OCI-LY7 (cell line): ENCODE measurements at regions not wholly inside any gene's neighbourhood (a gene's known extent, or its start where the extent isn't known, plus 50 kb on each side); places are given as distances from the start of the nearest gene placed in this dataset.
"Not testable (repeated sequence)": the region's sequence is repeated elsewhere in the genome, so short reads cannot be mapped to it uniquely, and the experiment has no call there.

Experiments used
- BruUV-seq: library from RNA; stranded (reverse); fragments of 400-500 nt; replicated peaks from 2 replicates; lab custom pipeline; 2021; lab: Mats Ljungman, UMichigan
- CTCF ChIA-PET: fragments of 300-600 bp; sonication (Branson Sonifier 250); formaldehyde crosslinking; loops from one replicate; lab custom pipeline; 2022; ENCODE audit warnings: antibody characterized with exemption; ENCODE audit not compliant: unreplicated experiment; lab: Charles Lee
- POLR2A ChIA-PET: fragments of 300-600 bp; sonication (Branson Sonifier 250); formaldehyde crosslinking; loops from one replicate; lab custom pipeline; 2022; ENCODE audit warnings: antibody characterized with exemption; lab: Charles Lee
- DNase-seq: peaks from one replicate; pipeline ENCODE4 v3.0.0-alpha.2; 2015; ENCODE audit warnings: low spot score
- H2AFZ ChIP-seq: fragments of 200-600 bp; sonication (generic), shearing (Covaris generic); 2 replicates; pipeline ENCODE4 v1.6.1; 2014; ENCODE audit warnings: mild to moderate bottlenecking, antibody characterized with exemption, low read length, moderate library complexity
- H3K27ac ChIP-seq: fragments of 200-600 bp; sonication (generic); 2 replicates; pipeline ENCODE4 v1.5.1; 2014; ENCODE audit warnings: mixed run types, low read depth, mild to moderate bottlenecking, moderate library complexity, low read length, inconsistent platforms; ENCODE audit not compliant: poor library complexity, severe bottlenecking
- H3K36me3 ChIP-seq: fragments of 200-600 bp; sonication (generic); 2 replicates; pipeline ENCODE4 v1.6.1; 2014; ENCODE audit warnings: mild to moderate bottlenecking, antibody characterized with exemption, low read length, moderate library complexity, mixed read lengths; ENCODE audit not compliant: insufficient read depth
- H3K4me1 ChIP-seq: fragments of 200-600 bp; sonication (generic); 2 replicates; pipeline ENCODE4 v1.5.1; 2014; ENCODE audit warnings: mild to moderate bottlenecking, low read length; ENCODE audit not compliant: insufficient read depth, poor library complexity, severe bottlenecking
- H3K4me2 ChIP-seq: fragments of 200-600 bp; sonication (generic); 2 replicates; pipeline ENCODE4 v1.6.1; 2014; ENCODE audit warnings: mild to moderate bottlenecking, low read length
- H3K4me3 ChIP-seq: fragments of 200-600 bp; sonication (generic); 2 replicates; pipeline ENCODE4 v1.5.1; 2014; ENCODE audit warnings: mild to moderate bottlenecking, low read depth, low read length; ENCODE audit not compliant: poor library complexity, severe bottlenecking
- H3K79me2 ChIP-seq: fragments of 200-600 bp; sonication (generic); 2 replicates; pipeline ENCODE4 v1.6.1; 2016; ENCODE audit warnings: low read depth, mild to moderate bottlenecking, low read length, moderate library complexity, mixed read lengths; ENCODE audit not compliant: insufficient read depth
- H3K9me2 ChIP-seq: fragments of 200-600 bp; sonication (generic); 2 replicates; pipeline ENCODE4 v1.6.1; 2016; ENCODE audit warnings: mild to moderate bottlenecking, low read length, mixed read lengths; ENCODE audit not compliant: insufficient read depth
- H3K9me3 ChIP-seq: fragments of 200-600 bp; sonication (generic); 2 replicates; pipeline ENCODE4 v1.6.1; 2014; ENCODE audit warnings: mild to moderate bottlenecking, mixed run types, low read length, mixed read lengths
- H4K20me1 ChIP-seq: fragments of 200-600 bp; sonication (generic); 2 replicates; pipeline ENCODE4 v1.6.1; 2014; ENCODE audit warnings: mild to moderate bottlenecking, antibody characterized with exemption, low read length, moderate library complexity, mixed read lengths; ENCODE audit not compliant: insufficient read depth
- EZH2phosphoT487 ChIP-seq: fragments of 200-600 bp; sonication (generic); IDR thresholded peaks from 2 replicates; pipeline ENCODE4 v1.6.1; 2018; ENCODE audit warnings: low read depth, borderline replicate concordance, mild to moderate bottlenecking, mixed run types, antibody characterized with exemption, low read length, moderate library complexity, mixed read lengths
- intact Hi-C: fragments of 100-400 bp; cut with micrococcal nuclease; formaldehyde crosslinking; loops from one replicate; pipeline ENCODE4 v1.10.0; 2022; ENCODE audit not compliant: unreplicated experiment
- TF ChIP-seq, protein P1 (sequence below): fragments of 200-600 bp; sonication (generic); conservative IDR thresholded peaks from 2 replicates; pipeline ENCODE4 v1.5.1; 2014; ENCODE audit warnings: mild to moderate bottlenecking, antibody characterized with exemption, low read length, moderate library complexity, mixed read lengths

DNA sequence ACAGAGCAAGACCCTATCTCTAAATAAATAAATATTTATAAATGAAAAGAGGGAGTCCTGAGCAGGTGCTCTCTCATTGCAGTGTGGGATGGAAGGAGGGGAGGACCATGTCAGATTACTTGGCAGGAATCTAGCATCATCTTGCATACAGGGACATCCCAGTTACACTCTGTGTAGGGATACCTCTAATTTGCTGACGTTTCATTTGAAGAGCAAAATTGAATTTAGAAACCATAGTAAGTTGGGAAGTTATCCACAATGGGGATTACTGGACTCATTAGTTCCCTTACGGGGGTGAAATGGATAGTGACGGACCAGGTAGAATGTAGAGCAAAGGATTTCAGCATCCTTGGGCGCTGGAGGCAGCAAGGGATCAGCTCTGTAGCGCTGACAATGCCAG lies 52.1 kb downstream of the ARHGEF18 start:
- Histone ChIP-seq H3K9me3 (no peaks in the 10 kb centered on the region), H3K27ac (no peak overlapping the region), H3K36me3 (peaks cover 99% of the 10 kb centered on the region), H3K79me2 (peaks cover 78% of the 10 kb centered on the region), H3K4me1 (peaks cover 4% of the 10 kb centered on the region), H3K4me2 (no peak overlapping the region), H3K4me3 (no peak overlapping the region), H2AFZ (no peak overlapping the region), H4K20me1 (no peaks in the 10 kb centered on the region), H3K9me2 (no peaks in the 10 kb centered on the region)
- TF ChIP-seq, protein P1, sequence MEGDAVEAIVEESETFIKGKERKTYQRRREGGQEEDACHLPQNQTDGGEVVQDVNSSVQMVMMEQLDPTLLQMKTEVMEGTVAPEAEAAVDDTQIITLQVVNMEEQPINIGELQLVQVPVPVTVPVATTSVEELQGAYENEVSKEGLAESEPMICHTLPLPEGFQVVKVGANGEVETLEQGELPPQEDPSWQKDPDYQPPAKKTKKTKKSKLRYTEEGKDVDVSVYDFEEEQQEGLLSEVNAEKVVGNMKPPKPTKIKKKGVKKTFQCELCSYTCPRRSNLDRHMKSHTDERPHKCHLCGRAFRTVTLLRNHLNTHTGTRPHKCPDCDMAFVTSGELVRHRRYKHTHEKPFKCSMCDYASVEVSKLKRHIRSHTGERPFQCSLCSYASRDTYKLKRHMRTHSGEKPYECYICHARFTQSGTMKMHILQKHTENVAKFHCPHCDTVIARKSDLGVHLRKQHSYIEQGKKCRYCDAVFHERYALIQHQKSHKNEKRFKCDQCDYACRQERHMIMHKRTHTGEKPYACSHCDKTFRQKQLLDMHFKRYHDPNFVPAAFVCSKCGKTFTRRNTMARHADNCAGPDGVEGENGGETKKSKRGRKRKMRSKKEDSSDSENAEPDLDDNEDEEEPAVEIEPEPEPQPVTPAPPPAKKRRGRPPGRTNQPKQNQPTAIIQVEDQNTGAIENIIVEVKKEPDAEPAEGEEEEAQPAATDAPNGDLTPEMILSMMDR, result no peak
- TF ChIP-seq EZH2phosphoT487, result no peak
- intact Hi-C loops, result no loop called here
- DNase-seq, result no peak
- no TSS peak for BruUV-seq
- ChIA-PET POLR2A (interaction anchor here (0.7 kb wide), 1 partner anchor 17 kb away, joined by 3 read pairs; no protein-coding TSS in a partner anchor), CTCF (no interaction called here)

DNA sequence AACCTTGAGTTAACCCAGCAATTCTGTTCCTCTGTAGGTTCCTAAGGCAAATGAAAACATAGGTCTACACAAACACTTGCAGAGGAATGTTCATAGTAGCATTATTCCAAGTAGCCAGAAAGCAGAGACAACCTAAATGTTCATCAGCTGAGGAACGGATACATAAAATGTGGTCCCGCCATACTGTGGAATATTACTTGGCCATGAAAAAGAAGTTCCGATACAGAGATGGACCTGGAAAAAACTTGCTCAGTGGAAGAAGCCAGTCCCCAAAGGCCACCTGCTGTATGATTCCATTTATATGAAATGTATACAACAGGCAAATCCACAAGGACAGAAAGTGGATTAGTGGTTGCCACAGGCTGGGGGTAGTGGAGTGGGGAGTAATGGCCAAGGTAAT lies 53.0 kb downstream of the ARHGEF18 start:
- H3K4me2 ChIP-seq, result no peak overlapping the region
- no peak overlapping the region for H2AFZ ChIP-seq
- CTCF ChIA-PET, result no interaction called here
- peaks cover 99% of the 10 kb centered on the region for H3K36me3 ChIP-seq
- intact Hi-C loops, result no loop called here
- no peak for TF ChIP-seq EZH2phosphoT487
- TF ChIP-seq, protein P1, result no peak
- POLR2A ChIA-PET, result no interaction called here
- DNase-seq, result no peak
- no peaks in the 10 kb centered on the region for H3K4me1 ChIP-seq
- no peaks in the 10 kb centered on the region for H3K9me3 ChIP-seq
- H3K27ac ChIP-seq, result no peak overlapping the region
- H3K9me2 ChIP-seq, result no peaks in the 10 kb centered on the region
- BruUV-seq, result TSS peak; percentile 21
- no peak overlapping the region for H3K4me3 ChIP-seq
- no peaks in the 10 kb centered on the region for H4K20me1 ChIP-seq
- H3K79me2 ChIP-seq, result peaks cover 76% of the 10 kb centered on the region

DNA sequence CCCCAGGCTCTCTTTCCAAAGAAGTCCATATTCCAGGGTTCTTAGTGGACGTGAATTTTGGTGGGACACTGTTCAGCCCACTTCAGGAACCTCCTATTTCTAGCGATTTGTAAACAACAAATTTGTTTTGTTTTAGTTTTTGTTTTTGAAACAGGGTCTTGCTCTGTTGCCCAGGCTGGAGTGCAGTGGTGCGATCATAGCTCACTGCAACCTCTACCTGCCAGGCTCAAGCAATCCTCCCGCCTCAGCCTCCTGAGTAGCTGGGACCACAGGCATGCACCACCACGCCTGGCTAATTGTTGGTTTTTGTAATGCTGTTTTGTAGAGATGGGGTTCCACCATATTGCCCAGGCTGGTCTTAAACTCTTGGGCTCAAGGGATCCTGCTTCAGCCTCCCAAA lies 56.7 kb downstream of the ARHGEF18 start:
- H4K20me1 ChIP-seq, DNase-seq, H3K9me3 ChIP-seq, POLR2A ChIA-PET, H3K9me2 ChIP-seq, CTCF ChIA-PET, H3K4me2 ChIP-seq, BruUV-seq, intact Hi-C loops, H3K27ac ChIP-seq, H3K4me3 ChIP-seq, H2AFZ ChIP-seq: not testable (repeated sequence)
- peaks cover 35% of the 10 kb centered on the region for H3K4me1 ChIP-seq
- H3K79me2 ChIP-seq, result peaks cover 63% of the 10 kb centered on the region; the same call in 1 of the 2 replicates
- peaks cover 91% of the 10 kb centered on the region for H3K36me3 ChIP-seq
